Upper lobe of right lung (tissue), 1 donor: ENCODE measurements at regions not wholly inside any gene's neighbourhood (a gene's known extent, or its start where the extent isn't known, plus 50 kb on each side); places are given as distances from the start of the nearest gene placed in this dataset.

Source experiments
- ATAC-seq: fragments of 200-7000 bp; cut with Tn5 transposase; one replicate; pipeline ENCODE4 v1.9.1; 2020; ENCODE audit warnings: mild to moderate bottlenecking, moderate library complexity
- DNase-seq: peaks from one replicate; pipeline ENCODE4 v3.0.0-alpha.2; 2020
- H3K27ac ChIP-seq: fragments of 200-600 bp; one replicate; pipeline ENCODE4 v1.8.0; 2022
- H3K27me3 ChIP-seq: fragments of 200-600 bp; one replicate; pipeline ENCODE4 v1.8.0; 2022; ENCODE audit warnings: mild to moderate bottlenecking
- H3K36me3 ChIP-seq: fragments of 200-600 bp; one replicate; pipeline ENCODE4 v1.8.0; 2022
- H3K4me1 ChIP-seq: fragments of 200-600 bp; one replicate; pipeline ENCODE4 v1.8.0; 2022
- H3K4me3 ChIP-seq: fragments of 200-600 bp; one replicate; pipeline ENCODE4 v1.8.0; 2022; ENCODE audit warnings: mild to moderate bottlenecking
- H3K9me3 ChIP-seq: fragments of 200-600 bp; one replicate; pipeline ENCODE4 v1.8.0; 2022
- intact Hi-C: fragments of 100-400 bp; cut with DNase I; formaldehyde crosslinking; loops from one replicate; pipeline ENCODE4 v1.11.0; 2022
- TF ChIP-seq, protein P1 (sequence below): fragments of 200-600 bp; IDR thresholded peaks from one replicate; pipeline ENCODE4 v1.8.0; 2022; ENCODE audit warnings: antibody characterized with exemption
- donor health status: DM: no; HTN: yes; CAD: no; lungs with severe emphysema.

GRCh38 chr6:134111062-134111677 is 58.7 kb upstream of the SLC2A12 start:
- Histone ChIP-seq H3K4me3 (no peak overlapping the region), H3K4me1 (no peaks in the 10 kb centered on the region), H3K27me3 (no peaks in the 10 kb centered on the region), H3K9me3 (no peaks in the 10 kb centered on the region), H3K36me3 (no peaks in the 10 kb centered on the region), H3K27ac (no peak overlapping the region)
- DNase-seq (no peak), ATAC-seq (peak; percentile 77)
- TF ChIP-seq, protein P1, sequence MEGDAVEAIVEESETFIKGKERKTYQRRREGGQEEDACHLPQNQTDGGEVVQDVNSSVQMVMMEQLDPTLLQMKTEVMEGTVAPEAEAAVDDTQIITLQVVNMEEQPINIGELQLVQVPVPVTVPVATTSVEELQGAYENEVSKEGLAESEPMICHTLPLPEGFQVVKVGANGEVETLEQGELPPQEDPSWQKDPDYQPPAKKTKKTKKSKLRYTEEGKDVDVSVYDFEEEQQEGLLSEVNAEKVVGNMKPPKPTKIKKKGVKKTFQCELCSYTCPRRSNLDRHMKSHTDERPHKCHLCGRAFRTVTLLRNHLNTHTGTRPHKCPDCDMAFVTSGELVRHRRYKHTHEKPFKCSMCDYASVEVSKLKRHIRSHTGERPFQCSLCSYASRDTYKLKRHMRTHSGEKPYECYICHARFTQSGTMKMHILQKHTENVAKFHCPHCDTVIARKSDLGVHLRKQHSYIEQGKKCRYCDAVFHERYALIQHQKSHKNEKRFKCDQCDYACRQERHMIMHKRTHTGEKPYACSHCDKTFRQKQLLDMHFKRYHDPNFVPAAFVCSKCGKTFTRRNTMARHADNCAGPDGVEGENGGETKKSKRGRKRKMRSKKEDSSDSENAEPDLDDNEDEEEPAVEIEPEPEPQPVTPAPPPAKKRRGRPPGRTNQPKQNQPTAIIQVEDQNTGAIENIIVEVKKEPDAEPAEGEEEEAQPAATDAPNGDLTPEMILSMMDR = peak; percentile 81
- intact Hi-C loops = no loop called here

DNA sequence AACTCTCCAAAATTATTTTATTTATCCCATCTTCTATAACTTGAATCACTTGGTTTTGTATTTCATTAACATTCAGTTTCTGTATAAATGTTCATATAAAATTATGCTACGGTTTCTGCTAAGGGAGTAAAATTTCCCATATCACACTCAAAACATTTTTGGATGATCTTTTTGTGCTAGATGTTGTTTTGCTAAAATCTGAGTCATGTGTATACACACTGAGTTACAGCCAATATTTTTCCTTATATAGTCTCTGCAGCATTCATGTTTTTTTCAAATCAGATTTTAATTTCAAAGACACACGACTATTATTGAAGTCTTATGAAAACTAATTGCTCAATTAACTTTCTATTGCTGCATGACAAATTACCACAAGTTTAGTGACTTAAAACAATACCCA is 54.3 kb upstream of the SLC2A12 start:
- DNase-seq (no peak), ATAC-seq (no peak)
- Histone ChIP-seq H3K9me3 (no peaks in the 10 kb centered on the region), H3K4me3 (no peak overlapping the region), H3K4me1 (no peaks in the 10 kb centered on the region), H3K27ac (no peak overlapping the region), H3K27me3 (no peaks in the 10 kb centered on the region), H3K36me3 (no peaks in the 10 kb centered on the region)
- TF ChIP-seq, protein P1 = no peak
- intact Hi-C loops = no loop called here

- ATAC-seq (no peak), DNase-seq (no peak)
- Histone ChIP-seq H3K27ac (no peak overlapping the region), H3K9me3 (no peaks in the 10 kb centered on the region), H3K36me3 (no peaks in the 10 kb centered on the region), H3K4me3 (no peak overlapping the region), H3K27me3 (no peaks in the 10 kb centered on the region), H3K4me1 (no peaks in the 10 kb centered on the region)
- intact Hi-C loops = no loop called here
- TF ChIP-seq, protein P1 = no peak
Measured at GRCh38 chr6:134105940-134106339, 53.5 kb upstream of the SLC2A12 start.

GRCh38 chr6:134103006-134103405 is 50.6 kb upstream of the SLC2A12 start:
- DNase-seq (no peak), ATAC-seq (no peak)
- Histone ChIP-seq H3K27ac (no peak overlapping the region), H3K4me3 (no peak overlapping the region), H3K9me3 (no peaks in the 10 kb centered on the region), H3K36me3 (no peaks in the 10 kb centered on the region), H3K4me1 (no peaks in the 10 kb centered on the region), H3K27me3 (no peaks in the 10 kb centered on the region)
- TF ChIP-seq, protein P1 = no peak
- intact Hi-C loops = no loop called here
